Inflammatory macrophage treated with lipopolysaccharide for 4 hours (primary cell): ENCODE measurements at regions not wholly inside any gene's neighbourhood (a gene's known extent, or its start where the extent isn't known, plus 50 kb on each side); places are given as distances from the start of the nearest gene placed in this dataset.
"Not testable (repeated sequence)": the region's sequence is repeated elsewhere in the genome, so short reads cannot be mapped to it uniquely, and the experiment has no call there.

Experiments used
- DNase-seq: peaks from one replicate; pipeline ENCODE4 v3.0.0-alpha.2; 2020

- no peak for DNase-seq
Measured at GRCh38 chr19:30103981-30104380, 161.9 kb downstream of the URI1 start.

DNA sequence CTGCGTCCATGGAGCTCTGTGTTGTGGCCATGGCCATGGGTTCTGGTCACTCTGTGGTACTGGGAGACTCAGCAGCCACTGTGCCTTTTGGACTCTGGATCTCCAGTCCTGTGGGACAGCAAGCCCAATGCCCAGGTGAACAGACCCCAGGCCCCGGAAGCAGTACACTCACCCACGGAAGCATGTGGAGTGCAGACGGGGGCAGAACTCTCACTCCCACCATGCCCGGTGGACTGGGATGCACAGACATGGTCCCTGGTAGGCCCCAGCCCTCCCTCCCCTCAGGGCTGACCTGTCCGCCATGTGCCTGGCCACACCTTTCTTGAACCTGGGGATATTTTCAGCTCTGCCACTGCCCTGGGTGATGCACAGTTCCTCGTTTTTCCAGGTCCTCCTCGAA, 163.3 kb downstream of the URI1 start:
- DNase-seq: no peak

GRCh38 chr19:30105727-30106126, 163.7 kb downstream of the URI1 start:
- no peak for DNase-seq

- DNase-seq: no peak
Measured at GRCh38 chr19:30106417-30107095, 164.5 kb downstream of the URI1 start.

- no peak for DNase-seq
Measured at GRCh38 chr19:30107251-30107650, 165.2 kb downstream of the URI1 start.

DNA sequence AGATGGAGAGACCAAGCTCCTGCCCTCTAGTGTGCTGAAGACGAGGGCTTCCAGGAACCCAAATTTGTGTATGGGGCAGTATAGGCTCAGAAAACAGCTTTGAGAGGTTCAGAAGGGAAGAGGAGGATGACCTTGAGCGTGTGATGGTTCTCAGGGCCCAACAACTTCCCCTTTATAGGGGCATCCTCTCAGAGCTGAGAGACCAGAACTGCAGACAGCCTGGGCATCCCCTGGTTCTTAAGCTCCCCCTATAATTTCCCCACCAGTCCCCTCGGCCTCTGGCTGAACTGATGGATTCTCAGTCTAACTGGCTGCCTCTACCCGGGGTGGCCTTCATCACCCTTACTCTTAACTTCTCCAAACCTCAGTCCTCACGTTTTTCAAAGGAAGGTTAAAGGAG, 167.5 kb downstream of the URI1 start:
- DNase-seq: no peak

GRCh38 chr19:30111021-30111855, 169.2 kb downstream of the URI1 start:
- no peak for DNase-seq

DNA sequence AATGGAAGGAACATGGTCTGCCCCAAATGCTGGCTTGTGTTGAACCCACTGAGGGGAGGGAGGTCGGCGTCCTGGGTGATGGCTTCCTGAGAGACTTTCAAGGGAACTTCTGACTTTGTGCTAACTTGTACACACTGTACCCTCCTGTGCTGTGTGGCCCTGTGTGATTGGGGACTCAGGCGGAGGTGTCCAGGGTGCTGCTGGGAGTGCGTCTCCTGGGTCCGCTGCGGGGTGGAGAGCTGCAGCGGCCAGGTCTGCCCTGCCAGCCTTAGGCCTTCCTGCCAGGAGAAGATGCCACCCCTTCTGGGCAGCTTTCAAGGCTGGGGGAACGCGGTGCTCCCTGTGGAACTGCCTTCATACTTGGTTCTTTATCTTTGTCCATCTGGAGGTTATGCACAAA, 170.1 kb downstream of the URI1 start:
- DNase-seq: no peak

GRCh38 chr19:30112666-30113065, 170.6 kb downstream of the URI1 start:
- no peak for DNase-seq

DNA sequence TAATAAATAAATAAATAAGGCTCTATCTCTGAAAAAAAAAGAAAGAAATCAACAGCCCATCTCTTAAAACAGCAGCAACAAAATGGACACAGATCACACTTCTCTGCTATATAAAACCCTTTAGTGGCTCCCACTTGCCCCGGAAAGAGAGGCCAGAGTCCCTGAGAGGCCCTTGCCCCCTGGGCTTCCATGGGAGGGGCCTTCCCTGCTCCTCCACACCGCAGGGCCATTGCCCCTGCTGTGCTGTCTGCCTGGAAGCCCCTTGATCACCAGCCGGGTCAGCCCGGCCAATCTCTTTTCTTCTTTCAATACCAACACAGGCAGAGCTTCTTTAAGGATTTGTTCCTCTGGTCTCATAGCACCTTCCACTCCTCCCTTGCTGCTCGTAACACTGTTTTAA, 171.1 kb downstream of the URI1 start:
- DNase-seq: no peak

DNA sequence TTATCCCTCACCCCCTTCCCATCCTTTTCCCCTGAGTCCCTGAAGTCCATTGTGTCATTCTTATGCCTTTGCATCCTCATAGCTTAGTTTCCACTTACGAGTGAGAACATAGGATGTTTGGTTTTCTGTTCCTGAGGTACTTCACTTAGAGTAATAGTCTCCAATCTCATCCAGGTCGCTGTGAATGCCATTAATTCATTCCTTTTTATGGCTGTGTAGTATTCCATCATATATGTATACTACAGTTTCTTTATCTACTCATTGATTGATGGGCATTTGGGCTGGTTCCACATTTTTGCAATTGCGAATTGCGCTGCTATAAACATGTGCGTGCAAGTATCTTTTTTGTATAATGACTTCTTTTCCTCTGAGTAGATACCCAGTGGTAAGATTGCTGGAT, 172.1 kb downstream of the URI1 start:
- not testable (repeated sequence) for DNase-seq

DNA sequence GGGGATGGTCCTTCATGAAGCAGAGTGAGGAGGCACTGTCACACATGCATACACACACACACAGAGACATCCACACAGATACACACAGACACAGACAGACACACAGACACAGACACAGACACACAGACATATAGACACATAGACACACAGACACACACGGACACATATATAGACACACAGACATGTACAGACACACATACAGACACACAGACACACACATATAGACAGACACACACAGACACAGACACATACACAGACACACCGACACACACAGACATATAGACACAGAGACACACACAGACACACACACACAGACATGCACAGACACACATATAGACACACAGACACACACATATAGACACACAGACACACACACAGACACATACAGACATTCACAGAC, 173.9 kb downstream of the URI1 start:
- DNase-seq: no peak

GRCh38 chr19:30116530-30116929, 174.5 kb downstream of the URI1 start:
- DNase-seq: no peak

GRCh38 chr19:30116984-30117555, 175.0 kb downstream of the URI1 start:
- DNase-seq: no peak

GRCh38 chr19:30117636-30118145, 175.7 kb downstream of the URI1 start:
- DNase-seq: no peak

- DNase-seq: no peak
Measured at GRCh38 chr19:30118221-30118620, 176.2 kb downstream of the URI1 start.

GRCh38 chr19:30118760-30119159, 176.7 kb downstream of the URI1 start:
- no peak for DNase-seq

DNA sequence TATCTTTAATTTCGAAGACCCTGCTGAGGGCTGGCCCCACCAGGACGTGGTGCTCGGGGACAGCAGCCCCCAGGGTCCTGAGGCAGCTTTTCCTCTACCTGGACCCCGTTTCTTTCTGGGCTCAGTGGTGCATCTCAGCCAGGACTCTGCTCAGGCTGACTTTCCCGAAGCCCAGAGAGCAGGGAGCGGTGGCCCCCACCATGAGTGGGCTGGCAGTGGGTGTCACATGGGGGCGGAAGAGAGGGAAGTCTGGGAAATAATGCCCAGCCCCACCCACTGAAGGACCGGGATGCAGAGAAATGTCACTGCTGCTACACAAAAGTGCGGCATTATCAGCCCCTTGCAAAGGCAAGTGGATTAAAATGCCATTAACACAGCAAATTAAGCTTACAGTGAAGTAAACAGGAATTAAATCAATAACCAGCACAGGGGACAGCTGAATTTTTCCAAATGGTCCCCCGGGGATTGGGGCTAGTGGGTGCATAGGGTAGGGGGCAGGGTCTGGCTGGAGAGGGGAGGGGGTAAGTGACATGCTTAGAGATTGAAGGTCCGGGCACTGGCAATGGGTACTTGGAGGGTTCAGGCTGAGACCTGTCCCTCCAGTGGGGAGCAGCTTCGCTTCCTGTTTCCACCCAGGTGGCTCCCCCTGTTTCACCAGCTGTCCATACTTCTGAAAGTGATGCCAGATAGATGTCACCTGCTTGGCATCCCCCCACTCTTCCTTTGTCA, 177.3 kb downstream of the URI1 start:
- no peak for DNase-seq

- no peak for DNase-seq
Measured at GRCh38 chr19:30120860-30121484, 178.9 kb downstream of the URI1 start.

DNA sequence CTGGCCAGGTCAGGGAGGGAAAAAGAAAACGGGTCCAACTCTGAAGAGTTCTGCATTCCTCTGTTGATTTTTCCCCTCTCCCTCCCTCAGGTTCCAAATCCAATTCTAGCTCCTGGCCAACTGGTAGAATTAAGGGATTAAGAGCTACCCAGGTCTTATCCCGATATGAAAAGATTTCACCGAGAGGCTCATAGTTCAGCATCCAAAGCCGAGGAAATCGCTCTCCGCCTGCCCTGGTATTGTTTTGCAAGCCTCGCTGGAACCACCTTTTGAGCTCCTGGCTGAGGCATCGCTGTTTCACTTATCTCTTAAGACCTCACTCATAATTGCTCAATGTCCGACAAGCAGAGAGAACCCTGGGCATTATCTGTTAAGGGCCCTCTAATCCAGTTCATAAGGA, 180.4 kb downstream of the URI1 start:
- DNase-seq: no peak

DNA sequence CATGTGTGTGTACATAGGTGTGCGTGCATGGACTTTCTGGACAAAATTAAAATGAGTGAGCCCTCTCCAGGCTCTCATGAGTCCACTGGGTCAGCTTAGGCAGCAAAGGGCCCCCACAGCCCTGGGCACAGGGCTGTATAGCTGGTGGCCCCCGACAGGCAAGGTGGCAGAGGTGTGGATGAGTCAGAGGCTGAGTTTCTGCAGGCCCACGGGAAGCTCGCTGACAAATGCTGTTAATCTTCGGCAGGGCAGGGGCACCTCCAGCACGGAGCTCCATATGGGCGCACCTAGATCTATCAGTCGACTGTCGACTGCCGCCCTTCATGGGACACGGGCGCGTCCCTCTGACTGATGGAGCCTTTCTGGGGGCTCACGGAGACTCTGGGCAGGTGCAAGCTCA, 181.1 kb downstream of the URI1 start:
- DNase-seq: no peak

- DNase-seq: no peak
Measured at GRCh38 chr19:30123611-30124010, 181.6 kb downstream of the URI1 start.

DNA sequence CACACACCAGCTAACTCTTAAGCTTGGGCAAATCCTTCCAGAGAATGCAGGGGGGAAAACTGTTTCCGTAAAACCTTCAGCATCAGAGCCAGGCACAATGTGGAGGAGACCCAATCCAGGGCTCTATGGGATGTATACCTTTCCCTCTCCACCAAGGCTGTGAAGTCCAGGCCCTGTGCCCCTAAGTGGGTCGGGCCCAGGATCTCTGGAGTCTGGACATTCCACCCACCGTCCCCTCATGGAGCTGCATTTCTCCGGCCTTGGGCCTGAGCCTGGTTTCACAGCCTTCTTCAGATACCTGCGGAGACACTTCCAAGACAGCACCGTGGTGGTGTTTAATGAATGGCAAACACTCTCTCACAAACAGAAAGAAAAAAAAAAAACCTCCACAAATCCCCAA, 186.2 kb downstream of the URI1 start:
- DNase-seq: no peak
